Peyer's patch (tissue), 4 donors: ENCODE measurements at regions not wholly inside any gene's neighbourhood (a gene's known extent, or its start where the extent isn't known, plus 50 kb on each side); places are given as distances from the start of the nearest gene placed in this dataset.

Experiments used
- POLR2A ChIP-seq, 2 donors: fragments of 450-650 bp; IDR thresholded peaks; one replicate each; pipeline ENCODE4 v1.5.1; 2017; ENCODE audit warnings: antibody characterized with exemption in 2 of 2, mild to moderate bottlenecking in 2 of 2, moderate library complexity in 2 of 2
- TF ChIP-seq, protein P1 (sequence below), 6 experiments: fragments of 450-650 bp in 4 of 6; fragments of 200-600 bp in 2 of 6; sonication (generic) in 1 of 6; IDR thresholded peaks; one replicate each; pipeline ENCODE4 v1.5.1; 2017 to 2019; ENCODE audit warnings: antibody characterized with exemption in 6 of 6, mild to moderate bottlenecking in 3 of 6, moderate library complexity in 1 of 6

DNA sequence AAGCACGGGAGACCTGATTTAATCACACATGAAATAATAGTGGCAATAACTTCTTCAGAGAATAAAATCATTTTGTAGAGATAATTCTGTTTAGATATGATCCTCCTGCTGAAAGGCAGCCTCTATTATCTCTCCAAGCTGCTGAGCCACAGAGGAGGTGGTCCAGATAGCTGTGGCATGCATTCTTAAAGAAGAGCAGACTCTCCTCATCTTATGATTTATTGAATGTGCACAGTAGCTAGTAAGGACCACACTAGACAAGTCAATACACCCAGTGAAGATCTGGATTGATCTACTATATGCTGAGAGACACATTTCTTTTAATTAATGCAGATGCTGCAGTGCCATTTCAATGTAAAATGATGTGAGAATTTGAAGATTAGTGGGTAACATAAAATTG, 552.9 kb upstream of the ANO3 start:
- TF ChIP-seq, protein P1, sequence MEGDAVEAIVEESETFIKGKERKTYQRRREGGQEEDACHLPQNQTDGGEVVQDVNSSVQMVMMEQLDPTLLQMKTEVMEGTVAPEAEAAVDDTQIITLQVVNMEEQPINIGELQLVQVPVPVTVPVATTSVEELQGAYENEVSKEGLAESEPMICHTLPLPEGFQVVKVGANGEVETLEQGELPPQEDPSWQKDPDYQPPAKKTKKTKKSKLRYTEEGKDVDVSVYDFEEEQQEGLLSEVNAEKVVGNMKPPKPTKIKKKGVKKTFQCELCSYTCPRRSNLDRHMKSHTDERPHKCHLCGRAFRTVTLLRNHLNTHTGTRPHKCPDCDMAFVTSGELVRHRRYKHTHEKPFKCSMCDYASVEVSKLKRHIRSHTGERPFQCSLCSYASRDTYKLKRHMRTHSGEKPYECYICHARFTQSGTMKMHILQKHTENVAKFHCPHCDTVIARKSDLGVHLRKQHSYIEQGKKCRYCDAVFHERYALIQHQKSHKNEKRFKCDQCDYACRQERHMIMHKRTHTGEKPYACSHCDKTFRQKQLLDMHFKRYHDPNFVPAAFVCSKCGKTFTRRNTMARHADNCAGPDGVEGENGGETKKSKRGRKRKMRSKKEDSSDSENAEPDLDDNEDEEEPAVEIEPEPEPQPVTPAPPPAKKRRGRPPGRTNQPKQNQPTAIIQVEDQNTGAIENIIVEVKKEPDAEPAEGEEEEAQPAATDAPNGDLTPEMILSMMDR (IDR thresholded peaks at IDR 0.05), result no peak
- TF ChIP-seq POLR2A (IDR thresholded peaks at IDR 0.05), result no peak
